ENCODE measurements at regions not wholly inside any gene's neighbourhood (a gene's known extent, or its start where the extent isn't known, plus 50 kb on each side); places are given as distances from the start of the nearest gene placed in this dataset.

- POLR2A ChIA-PET, result no interaction called here
- no peak for ATAC-seq
- Histone ChIP-seq H3K36me3 (ENCODE audit: control insufficient read depth in 1 of 2, insufficient read depth in 2 of 2, low read length in 2 of 2) (no peaks in the 10 kb centered on the region), H2AFZ (ENCODE audit: low read depth, low read length, poor library complexity, severe bottlenecking) (no peak overlapping the region), H3K9me2 (ENCODE audit: insufficient read depth) (no peaks in the 10 kb centered on the region), H3K27ac (ENCODE audit: low read depth, low read length) (no peak overlapping the region), H3K4me1 (ENCODE audit: control insufficient read depth in 1 of 2, insufficient read depth in 2 of 2, low read length in 2 of 2) (peaks cover 0 to 12% of the 10 kb centered on the region in 2 experiments; a peak in 2 of 4 replicates), H3K9ac (ENCODE audit: low read length) (no peak overlapping the region), H3K4me3 (replicated peaks in 1 of 2; ENCODE audit: low read depth in 1 of 2, low read length in 2 of 2) (no peak overlapping the region), H3K27me3 (ENCODE audit: insufficient read depth, low read length) (no peaks in the 10 kb centered on the region), H4K20me1 (ENCODE audit: insufficient read depth) (no peaks in the 10 kb centered on the region), H3K4me2 (ENCODE audit: low read length) (peak overlapping the region; percentile 18; the same call in 1 of the 2 replicates), H3K9me3 (ENCODE audit: control insufficient read depth in 1 of 2, insufficient read depth in 1 of 2, low read depth in 1 of 2, low read length in 2 of 2) (no peaks in the 10 kb centered on the region), H3K79me2 (ENCODE audit: insufficient read depth, low read length) (no peaks in the 10 kb centered on the region)
- CTCF ChIA-PET, result no interaction called here
- TF ChIP-seq EZH2phosphoT487 (IDR thresholded peaks at IDR 0.05; ENCODE audit: borderline replicate concordance) (no peak), ZBTB33 (IDR thresholded peaks at IDR 0.05; ENCODE audit: extremely low read depth, insufficient replicate concordance, low read length) (no peak), ZNF274 (IDR thresholded peaks at IDR 0.05; ENCODE audit: low read depth, low read length) (no peak), CTCF (IDR thresholded peaks at IDR 0.05 in 2 of 3, conservative IDR thresholded peaks at IDR 0.05 in 1 of 3; ENCODE audit: borderline replicate concordance in 1 of 3, insufficient read depth in 1 of 3, low read depth in 2 of 3, low read length in 2 of 3) (no peak), FOSL1 (IDR thresholded peaks at IDR 0.05; ENCODE audit: low read depth) (no peak), POLR2AphosphoS5 (IDR thresholded peaks at IDR 0.05; ENCODE audit: low read depth, low read length) (no peak), ELF1 (IDR thresholded peaks at IDR 0.05; ENCODE audit: borderline replicate concordance, low read depth) (no peak), MAX (IDR thresholded peaks at IDR 0.05) (no peak), YY1 (IDR thresholded peaks at IDR 0.05; ENCODE audit: extremely low read depth, insufficient replicate concordance, low read depth, low read length) (no peak), RAD21 (IDR thresholded peaks at IDR 0.05; ENCODE audit: low read depth) (no peak), SIN3A (IDR thresholded peaks at IDR 0.05; ENCODE audit: low read depth) (no peak), ATF3 (IDR thresholded peaks at IDR 0.05) (no peak), CBX3 (IDR thresholded peaks at IDR 0.05; ENCODE audit: low read depth) (no peak), EGR1 (IDR thresholded peaks at IDR 0.05; ENCODE audit: low read depth) (no peak), JUND (IDR thresholded peaks at IDR 0.05) (no peak), ZFX (IDR thresholded peaks at IDR 0.05) (no peak), REST (IDR thresholded peaks at IDR 0.05; ENCODE audit: low read depth) (no peak), POLR2A (IDR thresholded peaks at IDR 0.05; ENCODE audit: borderline replicate concordance, extremely low read depth, insufficient read depth, insufficient read length) (no peak)
- RAD21 ChIA-PET (ENCODE audit: low non-redundant PET in 1 of 2, low total read pairs in 2 of 2, uncharacterized antibody in 2 of 2, unreplicated experiment in 2 of 2), result no interaction called here
- BruUV-seq (replicated peaks), result no TSS peak
- intact Hi-C loops (cut with micrococcal nuclease), result no loop called here
- no peak for DNase-seq (ENCODE audit: low read depth, low spot score)
These were observed 151.2 kb upstream of the KLF7 start for GRCh38 chr2:207316906-207317305.
